Caco-2 (cell line): ENCODE measurements at regions not wholly inside any gene's neighbourhood (a gene's known extent, or its start where the extent isn't known, plus 50 kb on each side); places are given as distances from the start of the nearest gene placed in this dataset.

Source experiments
- BruUV-seq: library from RNA; stranded (reverse); fragments of 400-500 nt; replicated peaks from 2 replicates; lab custom pipeline; 2021; lab: Mats Ljungman, UMichigan
- CTCF ChIA-PET: fragments of 300-600 bp; sonication (Branson Sonifier 250); formaldehyde crosslinking; loops from one replicate; lab custom pipeline; 2022; ENCODE audit warnings: antibody characterized with exemption; lab: Charles Lee
- POLR2A ChIA-PET: fragments of 300-600 bp; sonication (Branson Sonifier 250); formaldehyde crosslinking; loops from one replicate; lab custom pipeline; 2022; ENCODE audit warnings: antibody characterized with exemption; lab: Charles Lee
- DNase-seq, 2 experiments: peaks; one replicate each; pipeline versions ENCODE4 v3.0.0 to v3.0.0-alpha.2; 2020 to 2022
- H3K27me3 ChIP-seq: replicated peaks from 2 replicates; pipeline ENCODE4 v1.6.0; 2011; ENCODE audit warnings: low read length; ENCODE audit not compliant: control insufficient read depth, insufficient read depth
- H3K36me3 ChIP-seq: 2 replicates; pipeline ENCODE4 v1.5.1; 2011; ENCODE audit warnings: low read length; ENCODE audit not compliant: control insufficient read depth, insufficient read depth
- H3K4me1 ChIP-seq: fragments of 250-450 bp; sonication (Bioruptor Pico); 2 replicates; pipeline ENCODE4 v1.5.1; 2020; ENCODE audit warnings: mild to moderate bottlenecking
- H3K4me3 ChIP-seq: 2 replicates; pipeline ENCODE4 v1.5.1; 2011; ENCODE audit warnings: low read depth, mild to moderate bottlenecking, control low read depth, low read length
- H3K9me3 ChIP-seq: fragments of 250-450 bp; sonication (Bioruptor Pico); 2 replicates; pipeline ENCODE4 v1.5.1; 2020; ENCODE audit warnings: mild to moderate bottlenecking, moderate library complexity
- H3K27ac Mint-ChIP-seq: one replicate; pipeline ENCODE4 v1.8.0; 2022; ENCODE audit warnings: mixed read lengths; ENCODE audit not compliant: unreplicated experiment
- H3K27me3 Mint-ChIP-seq: one replicate; pipeline ENCODE4 v1.8.0; 2022; ENCODE audit warnings: mixed read lengths; ENCODE audit not compliant: insufficient read depth, unreplicated experiment
- H3K36me3 Mint-ChIP-seq: one replicate; pipeline ENCODE4 v1.8.0; 2022; ENCODE audit warnings: mild to moderate bottlenecking, mixed read lengths; ENCODE audit not compliant: insufficient read depth, unreplicated experiment
- H3K4me1 Mint-ChIP-seq: one replicate; pipeline ENCODE4 v1.8.0; 2022; ENCODE audit warnings: low read depth, mixed read lengths; ENCODE audit not compliant: unreplicated experiment
- H3K4me3 Mint-ChIP-seq: one replicate; pipeline ENCODE4 v1.8.0; 2022; ENCODE audit warnings: mild to moderate bottlenecking, moderate library complexity, mixed read lengths; ENCODE audit not compliant: unreplicated experiment
- H3K9me3 Mint-ChIP-seq: one replicate; pipeline ENCODE4 v1.8.0; 2022; ENCODE audit warnings: mixed read lengths; ENCODE audit not compliant: unreplicated experiment
- intact Hi-C: fragments of 100-400 bp; cut with micrococcal nuclease; formaldehyde crosslinking; loops from one replicate; pipeline ENCODE4 v1.10.0; 2022; ENCODE audit not compliant: unreplicated experiment
- TF ChIP-seq, protein P1 (sequence below), 2 experiments: fragments of 200-600 bp in 1 of 2; IDR thresholded peaks; 1 replicate in 1 of 2; 2 replicates in 1 of 2; pipeline versions ENCODE4 v1.5.1 to v1.8.0; 2011 to 2022; ENCODE audit warnings: antibody characterized with exemption in 1 of 2, control low read depth in 1 of 2, inconsistent platforms in 1 of 2, low read depth in 1 of 2, low read length in 1 of 2, mild to moderate bottlenecking in 1 of 2, moderate library complexity in 1 of 2; ENCODE audit not compliant: insufficient read depth in 1 of 2, severe bottlenecking in 1 of 2, unreplicated experiment in 1 of 2

DNA sequence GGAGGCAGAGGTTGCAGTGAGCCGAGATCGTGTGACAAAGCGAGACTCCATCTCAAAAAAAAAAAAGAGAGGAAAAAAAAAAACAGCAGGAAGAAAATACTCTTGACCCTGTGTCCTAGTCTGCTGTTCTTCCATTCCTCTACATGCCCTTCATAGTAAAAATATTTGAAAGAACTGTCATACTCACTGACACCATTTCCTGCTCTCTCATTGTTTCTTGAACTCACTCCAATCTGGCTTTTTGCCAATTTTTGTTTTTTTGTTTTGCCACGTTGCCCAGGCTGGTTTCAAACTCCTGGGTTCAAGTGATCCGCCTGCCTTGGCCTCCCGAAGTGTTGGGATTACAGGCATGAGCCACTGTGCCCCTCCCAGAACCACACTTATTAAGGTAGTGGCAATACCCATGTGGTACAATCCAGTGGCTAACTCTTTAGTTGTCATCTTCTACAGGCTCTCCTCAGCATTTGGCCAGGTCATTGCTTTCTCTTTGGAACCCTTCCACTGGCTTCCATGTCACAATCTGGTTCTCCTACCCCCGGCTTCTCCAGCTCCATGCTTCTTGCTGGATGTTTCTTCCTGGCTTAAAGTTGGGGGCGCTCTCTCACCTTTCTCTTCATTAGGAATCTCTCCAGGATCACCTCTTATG is 238.2 kb upstream of the C2CD4B start:
- Histone ChIP-seq H3K4me1 (peaks cover 19% of the 10 kb centered on the region; the same call in 1 of the 2 replicates), H3K27me3 (no peaks in the 10 kb centered on the region), H3K9me3 (peaks cover 20% of the 10 kb centered on the region), H3K4me3 (no peak overlapping the region), H3K36me3 (peaks cover 2% of the 10 kb centered on the region)
- H3K27ac Mint-ChIP-seq: no peak overlapping the region
- H3K9me3 Mint-ChIP-seq: peaks cover 10% of the 10 kb centered on the region
- H3K36me3 Mint-ChIP-seq: peaks cover 44% of the 10 kb centered on the region
- no peak for DNase-seq
- BruUV-seq: no TSS peak
- no peak overlapping the region for H3K4me3 Mint-ChIP-seq
- intact Hi-C loops: no loop called here
- H3K27me3 Mint-ChIP-seq: no peaks in the 10 kb centered on the region
- ChIA-PET POLR2A (no interaction called here), CTCF (interaction anchor here (0.6 kb wide), 1 partner anchor 336 kb away, joined by 4 read pairs; no protein-coding TSS in a partner anchor)
- peaks cover 35% of the 10 kb centered on the region for H3K4me1 Mint-ChIP-seq
- TF ChIP-seq, protein P1, sequence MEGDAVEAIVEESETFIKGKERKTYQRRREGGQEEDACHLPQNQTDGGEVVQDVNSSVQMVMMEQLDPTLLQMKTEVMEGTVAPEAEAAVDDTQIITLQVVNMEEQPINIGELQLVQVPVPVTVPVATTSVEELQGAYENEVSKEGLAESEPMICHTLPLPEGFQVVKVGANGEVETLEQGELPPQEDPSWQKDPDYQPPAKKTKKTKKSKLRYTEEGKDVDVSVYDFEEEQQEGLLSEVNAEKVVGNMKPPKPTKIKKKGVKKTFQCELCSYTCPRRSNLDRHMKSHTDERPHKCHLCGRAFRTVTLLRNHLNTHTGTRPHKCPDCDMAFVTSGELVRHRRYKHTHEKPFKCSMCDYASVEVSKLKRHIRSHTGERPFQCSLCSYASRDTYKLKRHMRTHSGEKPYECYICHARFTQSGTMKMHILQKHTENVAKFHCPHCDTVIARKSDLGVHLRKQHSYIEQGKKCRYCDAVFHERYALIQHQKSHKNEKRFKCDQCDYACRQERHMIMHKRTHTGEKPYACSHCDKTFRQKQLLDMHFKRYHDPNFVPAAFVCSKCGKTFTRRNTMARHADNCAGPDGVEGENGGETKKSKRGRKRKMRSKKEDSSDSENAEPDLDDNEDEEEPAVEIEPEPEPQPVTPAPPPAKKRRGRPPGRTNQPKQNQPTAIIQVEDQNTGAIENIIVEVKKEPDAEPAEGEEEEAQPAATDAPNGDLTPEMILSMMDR (IDR thresholded peaks at IDR 0.05; ENCODE audit: insufficient read depth in 1 of 2, low read depth in 1 of 2, low read length in 1 of 2, severe bottlenecking in 1 of 2, unreplicated experiment in 1 of 2): no peak

DNA sequence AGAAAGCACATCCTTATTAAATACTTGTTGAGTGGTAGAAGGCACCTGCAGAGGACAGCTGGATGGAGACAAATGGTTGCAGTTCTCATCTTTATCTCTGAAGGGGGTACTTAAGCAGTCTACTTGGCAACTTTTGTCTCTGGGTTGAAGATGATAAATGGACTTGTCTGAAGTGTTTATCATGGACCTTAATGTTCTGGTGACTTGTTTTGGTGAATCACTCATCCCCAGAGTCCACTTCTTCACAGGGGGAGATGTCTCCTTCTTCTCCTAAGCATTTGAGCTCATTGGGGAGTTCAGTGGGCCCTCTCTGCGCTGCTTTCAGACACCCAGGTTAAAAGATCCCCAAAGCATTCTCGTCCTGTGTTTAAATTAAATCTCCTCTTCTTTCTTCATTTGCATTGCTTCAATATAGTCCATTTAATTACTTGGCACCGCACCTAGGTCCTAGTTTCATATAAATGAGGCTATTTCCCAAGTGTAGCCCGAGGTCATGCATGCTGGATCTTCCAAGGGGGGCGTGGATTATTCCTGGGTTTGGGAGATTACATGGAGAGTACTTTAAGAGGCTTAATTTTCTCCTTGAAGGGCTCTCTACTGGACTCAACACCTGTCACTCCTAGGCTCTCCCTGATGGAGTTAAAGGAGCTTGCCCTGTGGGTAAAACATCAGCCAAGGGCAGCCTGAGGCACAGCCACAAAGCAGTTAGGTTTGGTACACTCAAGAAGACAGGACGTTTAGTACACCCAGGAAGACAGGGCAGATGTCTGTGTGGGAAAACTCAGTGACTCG is 239.3 kb upstream of the C2CD4B start:
- Mint-ChIP-seq H3K4me3 (no peak overlapping the region), H3K27me3 (no peaks in the 10 kb centered on the region), H3K36me3 (peaks cover 37% of the 10 kb centered on the region), H3K9me3 (peaks cover 10% of the 10 kb centered on the region), H3K4me1 (peaks cover 35% of the 10 kb centered on the region), H3K27ac (no peak overlapping the region)
- BruUV-seq: no TSS peak
- Histone ChIP-seq H3K4me1 (peaks cover 19% of the 10 kb centered on the region; the same call in 1 of the 2 replicates), H3K4me3 (no peak overlapping the region), H3K36me3 (peaks cover under 1% of the 10 kb centered on the region), H3K27me3 (no peaks in the 10 kb centered on the region), H3K9me3 (peaks cover 11% of the 10 kb centered on the region)
- POLR2A ChIA-PET: no interaction called here
- no peak for DNase-seq
- intact Hi-C loops: no loop called here
- CTCF ChIA-PET: no interaction called here
- TF ChIP-seq, protein P1 (IDR thresholded peaks at IDR 0.05; ENCODE audit: insufficient read depth in 1 of 2, low read depth in 1 of 2, low read length in 1 of 2, severe bottlenecking in 1 of 2, unreplicated experiment in 1 of 2): no peak

DNA sequence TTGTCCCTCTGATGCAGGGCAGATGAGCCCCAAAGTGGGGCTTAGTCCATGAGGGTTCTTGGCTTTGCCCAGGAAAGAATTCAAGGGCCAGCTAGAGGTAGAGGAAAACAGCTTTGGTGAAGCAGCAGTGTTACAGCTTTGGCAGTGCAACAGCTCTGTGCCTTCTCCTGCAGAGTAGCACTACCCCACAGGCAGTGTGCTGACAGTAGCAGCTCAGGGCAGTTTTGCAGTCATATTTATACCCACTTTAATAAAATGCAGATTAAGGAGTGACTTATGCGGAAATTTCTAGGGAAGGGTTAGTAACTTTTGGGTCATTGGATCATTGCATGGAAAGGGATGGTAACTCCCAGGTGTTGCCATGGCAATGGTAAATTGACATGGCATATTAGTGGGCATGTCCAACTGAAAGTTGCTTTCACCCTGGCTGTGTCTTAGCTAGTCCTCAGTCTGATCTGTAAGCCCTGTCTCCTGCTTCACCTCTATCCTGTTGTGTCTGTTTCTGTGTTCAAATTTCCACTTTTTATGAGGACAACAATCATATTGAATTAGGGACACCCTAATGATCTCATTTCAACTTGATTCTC is 241.3 kb upstream of the C2CD4B start:
- Histone ChIP-seq H3K4me1 (peaks cover 26% of the 10 kb centered on the region), H3K36me3 (no peaks in the 10 kb centered on the region; the same call in 1 of the 2 replicates), H3K4me3 (no peak overlapping the region), H3K27me3 (no peaks in the 10 kb centered on the region), H3K9me3 (no peaks in the 10 kb centered on the region)
- H3K27me3 Mint-ChIP-seq: no peaks in the 10 kb centered on the region
- H3K4me1 Mint-ChIP-seq: peaks cover 41% of the 10 kb centered on the region
- intact Hi-C loops: no loop called here
- TF ChIP-seq, protein P1 (IDR thresholded peaks at IDR 0.05; ENCODE audit: insufficient read depth in 1 of 2, low read depth in 1 of 2, low read length in 1 of 2, severe bottlenecking in 1 of 2, unreplicated experiment in 1 of 2): no peak
- POLR2A ChIA-PET: no interaction called here
- H3K9me3 Mint-ChIP-seq: no peaks in the 10 kb centered on the region
- H3K4me3 Mint-ChIP-seq: no peak overlapping the region
- no peak for DNase-seq
- H3K27ac Mint-ChIP-seq: peak overlapping the region; percentile 17
- H3K36me3 Mint-ChIP-seq: peaks cover 17% of the 10 kb centered on the region
- CTCF ChIA-PET: no interaction called here
- no TSS peak for BruUV-seq
